Adrenal gland (tissue), 9 donors: ENCODE measurements at regions not wholly inside any gene's neighbourhood (a gene's known extent, or its start where the extent isn't known, plus 50 kb on each side); places are given as distances from the start of the nearest gene placed in this dataset.

ENCODE experiments used
- DNase-seq, 7 donors: peaks; one replicate each; pipeline ENCODE4 v3.0.0-alpha.2; 2019 to 2020
- H3K27ac ChIP-seq, 5 donors: fragments of 200-600 bp; sonication (generic) in 4 of 5; 1 replicate in 3 of 5; 2 replicates in 2 of 5; pipeline versions ENCODE4 v1.5.1 to v1.8.0; 2016 to 2020; ENCODE audit warnings: mild to moderate bottlenecking in 1 of 5
- H3K27me3 ChIP-seq: fragments of 200-600 bp; 2 replicates; pipeline ENCODE4 v1.8.0; 2021
- H3K36me3 ChIP-seq, 2 donors: fragments of 200-600 bp; replicated peaks in 1 of 2; 1 replicate in 1 of 2; 2 replicates in 1 of 2; pipeline versions ENCODE4 v1.5.1 to v1.8.0; 2018 to 2022
- H3K4me1 ChIP-seq, 2 donors: fragments of 200-600 bp; replicated peaks in 1 of 2; 1 replicate in 1 of 2; 2 replicates in 1 of 2; pipeline versions ENCODE4 v1.5.1 to v1.8.0; 2018 to 2021
- H3K4me3 ChIP-seq, 4 donors: fragments of 200-600 bp; sonication (generic) in 3 of 4; one replicate each; pipeline ENCODE4 v1.5.1; 2016 to 2018
- H3K9me3 ChIP-seq, 3 donors: fragments of 200-600 bp; sonication (generic) in 1 of 3; replicated peaks in 1 of 3; 1 replicate in 2 of 3; 2 replicates in 1 of 3; pipeline versions ENCODE4 v1.5.1 to v1.8.0; 2016 to 2021
- CTCF ChIP-seq, 6 experiments: fragments of 450-650 bp in 4 of 6; fragments of 200-600 bp in 2 of 6; sonication (generic) in 1 of 6; IDR thresholded peaks; 1 replicate in 5 of 6; 2 replicates in 1 of 6; pipeline versions ENCODE4 v1.5.1 to v1.8.0; 2016 to 2021; ENCODE audit warnings: antibody characterized with exemption in 6 of 6, mild to moderate bottlenecking in 2 of 6, moderate library complexity in 1 of 6
- POLR2A ChIP-seq, 2 donors: fragments of 450-650 bp; IDR thresholded peaks; one replicate each; pipeline ENCODE4 v1.6.1; 2017; ENCODE audit warnings: antibody characterized with exemption in 2 of 2, mild to moderate bottlenecking in 2 of 2, moderate library complexity in 1 of 2
- WGBS, 4 donors: extraction: QIAGEN DNeasy Blood & Tissue Kit in 2 of 4; methylation state at CpG; one replicate each; pipeline versions ENCODE4 v1.1.5 to v1.1.7; 2013 to 2017; 5-methylcytosine and 5-hydroxymethylcytosine counted together
- intact Hi-C, 2 donors: fragments of 100-400 bp; cut with DNase I; formaldehyde crosslinking; loops; one replicate each; pipeline versions ENCODE4 v1.14.1 to v1.15.0; 2022 to 2023
- donor health status: healthy with polysubstance abuse.
- donor health status: Bipolar disorder and iron deficiency.
- donor health status: DM: yes; HTN: yes; CAD: no.
- donor health status: DM: no; HTN: no; CAD: no.
- donor health status: DM: no; HTN: no; CAD: no.

GRCh38 chr20:1724901-1725300, 67.3 kb upstream of the SIRPG start:
- intact Hi-C loops: no loop called here
- H3K9me3 ChIP-seq: no peaks in the 10 kb centered on the region
- no peak for TF ChIP-seq POLR2A (IDR thresholded peaks at IDR 0.05)
- no peak for TF ChIP-seq CTCF (IDR thresholded peaks at IDR 0.05)
- DNase-seq: no peak
- no peak overlapping the region for H3K27ac ChIP-seq
- no peaks in the 10 kb centered on the region for H3K4me1 ChIP-seq
- H3K4me3 ChIP-seq: no peak overlapping the region
- no peaks in the 10 kb centered on the region for H3K27me3 ChIP-seq
- no peaks in the 10 kb centered on the region for H3K36me3 ChIP-seq
- WGBS, 4 donors: 51 to 67% (median 61%) methylated on average over 3 of the region's 3 CpGs

GRCh38 chr20:1722513-1723050, 65.0 kb upstream of the SIRPG start:
- no peak overlapping the region for H3K27ac ChIP-seq
- no peak overlapping the region for H3K4me3 ChIP-seq
- H3K36me3 ChIP-seq: no peaks in the 10 kb centered on the region
- intact Hi-C loops: no loop called here
- H3K4me1 ChIP-seq: no peaks in the 10 kb centered on the region
- H3K27me3 ChIP-seq: no peaks in the 10 kb centered on the region
- no peak for DNase-seq
- no peaks in the 10 kb centered on the region for H3K9me3 ChIP-seq
- TF ChIP-seq CTCF (IDR thresholded peaks at IDR 0.05): no peak
- TF ChIP-seq POLR2A (IDR thresholded peaks at IDR 0.05): no peak
- 54 to 80% (median 77%) methylated on average over 2 of the region's 2 CpGs for WGBS, 4 donors

- H3K27me3 ChIP-seq: no peaks in the 10 kb centered on the region
- no peaks in the 10 kb centered on the region for H3K36me3 ChIP-seq
- 56 to 63% (median 58%) methylated on average over 6 of the region's 6 CpGs for WGBS, 4 donors
- H3K4me1 ChIP-seq: no peaks in the 10 kb centered on the region
- intact Hi-C loops: no loop called here
- no peak overlapping the region for H3K4me3 ChIP-seq
- no peak for DNase-seq
- H3K9me3 ChIP-seq: no peaks in the 10 kb centered on the region
- TF ChIP-seq POLR2A (IDR thresholded peaks at IDR 0.05) (no peak), CTCF (IDR thresholded peaks at IDR 0.05) (no peak)
- no peak overlapping the region for H3K27ac ChIP-seq
Observed at GRCh38 chr20:1721687-1722512, 64.3 kb upstream of the SIRPG start.

- no peaks in the 10 kb centered on the region for H3K9me3 ChIP-seq
- WGBS, 4 donors: 67 to 83% (median 75%) methylated on average over 5 of the region's 5 CpGs
- TF ChIP-seq POLR2A (IDR thresholded peaks at IDR 0.05): no peak
- no peak for TF ChIP-seq CTCF (IDR thresholded peaks at IDR 0.05)
- no peaks in the 10 kb centered on the region for H3K27me3 ChIP-seq
- H3K36me3 ChIP-seq: no peaks in the 10 kb centered on the region
- H3K27ac ChIP-seq: no peak overlapping the region
- DNase-seq: no peak
- intact Hi-C loops: no loop called here
- no peaks in the 10 kb centered on the region for H3K4me1 ChIP-seq
- H3K4me3 ChIP-seq: no peak overlapping the region
Observed at GRCh38 chr20:1720845-1721475, 63.4 kb upstream of the SIRPG start.
